ENCODE measurements at regions not wholly inside any gene's neighbourhood (a gene's known extent, or its start where the extent isn't known, plus 50 kb on each side); places are given as distances from the start of the nearest gene placed in this dataset.

GRCh38 chr11:29447821-29448220 is 569.0 kb downstream of the KCNA4 start:
- TF ChIP-seq TCF7L2 (IDR thresholded peaks at IDR 0.05; ENCODE audit: low read depth, low read length) (no peak), CTCF (IDR thresholded peaks at IDR 0.05) (no peak), POLR2AphosphoS5 (IDR thresholded peaks at IDR 0.05; ENCODE audit: low read depth, low read length) (no peak)
